ENCODE measurements at regions not wholly inside any gene's neighbourhood (a gene's known extent, or its start where the extent isn't known, plus 50 kb on each side); places are given as distances from the start of the nearest gene placed in this dataset.

DNA sequence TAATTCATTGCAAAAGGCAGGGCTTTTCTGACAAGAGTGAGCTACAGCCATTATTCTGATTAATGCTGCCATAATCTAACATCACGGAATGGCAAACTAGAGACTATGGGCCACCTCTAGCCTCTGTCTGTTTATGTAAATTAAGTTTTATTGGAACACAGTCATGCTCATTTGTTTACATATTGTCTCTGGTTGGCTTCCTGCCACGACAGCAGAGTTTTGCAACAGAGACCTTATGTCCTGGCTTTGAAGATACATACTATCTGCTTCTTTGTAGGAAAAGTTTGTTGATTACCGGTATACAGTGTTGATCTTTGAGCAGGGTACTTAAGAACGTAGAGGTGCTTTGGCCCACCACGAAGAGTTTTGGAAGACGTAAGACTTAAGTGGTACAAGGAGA is 715.9 kb upstream of the RBFOX1 start:
- no peak overlapping the region for H3K4me3 ChIP-seq (ENCODE audit: low read length)
- TF ChIP-seq, protein P1, sequence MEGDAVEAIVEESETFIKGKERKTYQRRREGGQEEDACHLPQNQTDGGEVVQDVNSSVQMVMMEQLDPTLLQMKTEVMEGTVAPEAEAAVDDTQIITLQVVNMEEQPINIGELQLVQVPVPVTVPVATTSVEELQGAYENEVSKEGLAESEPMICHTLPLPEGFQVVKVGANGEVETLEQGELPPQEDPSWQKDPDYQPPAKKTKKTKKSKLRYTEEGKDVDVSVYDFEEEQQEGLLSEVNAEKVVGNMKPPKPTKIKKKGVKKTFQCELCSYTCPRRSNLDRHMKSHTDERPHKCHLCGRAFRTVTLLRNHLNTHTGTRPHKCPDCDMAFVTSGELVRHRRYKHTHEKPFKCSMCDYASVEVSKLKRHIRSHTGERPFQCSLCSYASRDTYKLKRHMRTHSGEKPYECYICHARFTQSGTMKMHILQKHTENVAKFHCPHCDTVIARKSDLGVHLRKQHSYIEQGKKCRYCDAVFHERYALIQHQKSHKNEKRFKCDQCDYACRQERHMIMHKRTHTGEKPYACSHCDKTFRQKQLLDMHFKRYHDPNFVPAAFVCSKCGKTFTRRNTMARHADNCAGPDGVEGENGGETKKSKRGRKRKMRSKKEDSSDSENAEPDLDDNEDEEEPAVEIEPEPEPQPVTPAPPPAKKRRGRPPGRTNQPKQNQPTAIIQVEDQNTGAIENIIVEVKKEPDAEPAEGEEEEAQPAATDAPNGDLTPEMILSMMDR (IDR thresholded peaks at IDR 0.05; ENCODE audit: insufficient read depth, low read depth, low read length, missing control alignments), result no peak
- DNase-seq (ENCODE audit: low read depth), result no peak

DNA sequence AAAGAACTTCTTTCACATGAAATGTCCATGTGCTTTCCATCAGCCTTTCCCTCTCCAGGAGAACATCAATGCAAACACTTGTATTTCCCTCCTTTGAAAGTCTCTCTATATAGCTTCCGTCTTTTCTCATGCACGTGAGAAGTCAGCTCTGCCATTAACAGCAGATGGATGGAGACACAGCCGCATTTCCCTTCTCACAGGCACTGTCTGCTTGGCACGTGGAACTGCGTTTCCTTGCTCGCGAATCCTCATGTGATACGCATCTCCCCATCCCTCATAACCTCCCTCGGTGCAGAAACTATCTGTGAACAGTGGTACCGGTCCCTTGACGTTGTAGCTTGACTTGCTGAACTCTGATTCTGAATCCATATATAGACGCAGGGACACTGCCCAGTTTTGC is 717.0 kb upstream of the RBFOX1 start:
- no peak overlapping the region for H3K4me3 ChIP-seq (ENCODE audit: low read length)
- DNase-seq (ENCODE audit: low read depth), result no peak
- TF ChIP-seq, protein P1 (IDR thresholded peaks at IDR 0.05; ENCODE audit: insufficient read depth, low read depth, low read length, missing control alignments), result no peak

DNA sequence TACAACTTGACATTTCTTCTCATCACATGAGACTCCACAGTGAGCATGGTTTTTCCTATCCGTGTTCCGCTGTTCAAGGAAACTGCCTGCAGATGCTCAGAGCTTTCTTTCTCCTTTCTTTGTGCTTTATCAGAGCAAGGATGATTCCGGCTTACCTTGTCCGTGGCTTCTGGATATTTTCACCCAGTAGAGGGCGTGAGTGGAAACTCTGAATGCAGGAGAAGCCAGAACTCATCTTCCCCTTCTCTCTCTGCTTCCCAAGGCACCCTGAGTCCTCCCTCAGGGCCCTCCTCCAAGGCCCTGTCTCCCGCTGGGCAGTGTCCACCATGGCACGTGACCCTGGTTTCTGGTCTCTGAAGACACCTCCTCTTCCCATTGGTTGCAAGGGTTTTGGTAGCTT is 721.1 kb upstream of the RBFOX1 start:
- H3K4me3 ChIP-seq (ENCODE audit: low read length), result no peak overlapping the region
- TF ChIP-seq, protein P1 (IDR thresholded peaks at IDR 0.05; ENCODE audit: insufficient read depth, low read depth, low read length, missing control alignments), result no peak
- no peak for DNase-seq (ENCODE audit: low read depth)

DNA sequence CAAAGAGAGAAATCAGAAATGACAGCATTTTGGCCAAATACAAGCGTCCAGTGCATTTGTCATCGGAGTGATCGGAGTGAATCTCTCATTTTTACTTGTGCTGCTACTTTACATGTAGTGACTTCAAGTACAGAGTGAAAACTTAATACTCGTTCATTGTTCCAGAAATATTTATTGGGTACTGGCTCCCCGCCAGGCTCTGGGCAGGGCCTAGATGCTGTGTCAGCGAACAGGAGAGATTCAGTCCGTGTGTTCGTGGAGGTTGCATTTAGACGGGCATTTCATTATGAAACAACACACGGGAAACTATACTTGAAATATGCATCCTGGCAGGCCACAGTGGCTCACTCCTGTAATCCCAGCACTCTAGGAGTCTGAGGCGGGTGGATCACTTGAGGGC is 727.2 kb upstream of the RBFOX1 start:
- TF ChIP-seq, protein P1 (IDR thresholded peaks at IDR 0.05; ENCODE audit: insufficient read depth, low read depth, low read length, missing control alignments), result no peak
- DNase-seq (ENCODE audit: low read depth), result no peak
- H3K4me3 ChIP-seq (ENCODE audit: low read length), result no peak overlapping the region

DNA sequence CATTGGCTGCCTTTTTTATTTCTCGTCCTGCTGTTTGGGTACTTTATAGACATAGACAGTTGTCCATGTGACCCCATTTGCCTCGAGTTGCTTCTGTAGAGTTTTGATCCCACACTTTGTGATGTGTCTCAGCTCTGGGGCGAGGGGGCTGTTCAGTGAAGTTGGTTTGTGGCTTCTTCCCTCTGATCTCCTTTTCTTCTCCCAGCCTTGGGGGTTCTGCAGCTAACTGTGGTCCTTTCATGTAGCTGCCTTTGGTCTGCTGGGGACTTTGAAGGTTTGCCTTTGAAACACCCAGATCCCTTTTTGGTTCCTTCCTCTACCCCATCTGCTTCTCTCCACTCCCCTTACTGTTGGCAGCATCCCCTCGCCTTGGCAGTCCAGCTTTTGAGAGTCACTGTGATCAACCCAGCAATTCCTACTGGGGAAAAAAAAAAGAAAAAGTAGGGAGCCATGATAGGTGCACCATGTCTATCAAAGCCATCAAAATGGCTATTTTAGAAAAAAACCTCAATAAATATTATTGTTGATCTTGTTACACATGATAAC is 728.8 kb upstream of the RBFOX1 start:
- no peak for DNase-seq (ENCODE audit: low read depth)
- TF ChIP-seq, protein P1 (IDR thresholded peaks at IDR 0.05; ENCODE audit: insufficient read depth, low read depth, low read length, missing control alignments), result no peak
- no peak overlapping the region for H3K4me3 ChIP-seq (ENCODE audit: low read length)

DNA sequence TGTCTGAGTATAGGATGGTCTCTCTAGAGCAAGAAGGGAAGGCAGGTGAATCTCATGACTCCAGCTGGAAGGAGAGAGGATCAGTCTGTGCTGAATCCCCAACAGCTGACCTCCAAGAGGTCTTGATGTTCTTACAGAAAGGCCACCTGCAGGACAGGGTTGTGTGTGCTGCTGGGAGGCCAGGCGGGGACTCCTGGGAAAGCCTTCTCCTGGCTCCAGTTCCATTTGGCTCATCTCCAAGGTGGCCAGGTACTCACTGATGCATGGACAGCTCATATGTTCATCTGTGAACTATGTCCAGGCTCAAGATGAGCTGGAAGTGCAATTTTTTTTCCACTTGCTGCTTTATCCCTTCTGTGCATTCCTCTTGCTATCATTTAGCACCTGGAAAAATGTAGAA is 730.2 kb upstream of the RBFOX1 start:
- DNase-seq (ENCODE audit: low read depth), result no peak
- H3K4me3 ChIP-seq (ENCODE audit: low read length), result no peak overlapping the region
- TF ChIP-seq, protein P1 (IDR thresholded peaks at IDR 0.05; ENCODE audit: insufficient read depth, low read depth, low read length, missing control alignments), result no peak

- no peak overlapping the region for H3K4me3 ChIP-seq (ENCODE audit: low read length)
- TF ChIP-seq, protein P1 (IDR thresholded peaks at IDR 0.05; ENCODE audit: insufficient read depth, low read depth, low read length, missing control alignments), result no peak
- DNase-seq (ENCODE audit: low read depth), result no peak
These were observed 732.5 kb upstream of the RBFOX1 start for GRCh38 chr16:6600167-6600566.

All from epithelial cell of esophagus (primary cell).